Neuronal stem cell (in vitro differentiated cells): ENCODE measurements at regions not wholly inside any gene's neighbourhood (a gene's known extent, or its start where the extent isn't known, plus 50 kb on each side); places are given as distances from the start of the nearest gene placed in this dataset.

Source experiments
- DNase-seq: peaks from one replicate; pipeline ENCODE4 v3.0.0-alpha.2; 2013; ENCODE audit warnings: low spot score
- H2AFZ ChIP-seq: one replicate; pipeline ENCODE4 v1.6.1; 2013; ENCODE audit warnings: mild to moderate bottlenecking, low read length, inconsistent platforms
- H2AK5ac ChIP-seq: 2 replicates; pipeline ENCODE4 v1.6.1; 2013; ENCODE audit warnings: low read depth, mild to moderate bottlenecking, inconsistent platforms, low read length, moderate library complexity, mixed read lengths
- H2BK120ac ChIP-seq: 2 replicates; pipeline ENCODE4 v1.6.1; 2013; ENCODE audit warnings: low read depth, mild to moderate bottlenecking, inconsistent platforms, low read length, moderate library complexity, mixed read lengths
- H2BK12ac ChIP-seq: one replicate; pipeline ENCODE4 v1.6.1; 2013; ENCODE audit warnings: low read length, inconsistent platforms
- H2BK15ac ChIP-seq: 2 replicates; pipeline ENCODE4 v1.6.1; 2013; ENCODE audit warnings: mild to moderate bottlenecking, low read length, inconsistent platforms, mixed read lengths
- H2BK5ac ChIP-seq: one replicate; pipeline ENCODE4 v1.6.1; 2013; ENCODE audit warnings: inconsistent platforms, mild to moderate bottlenecking, low read length, moderate library complexity
- H3K14ac ChIP-seq: one replicate; pipeline ENCODE4 v1.6.1; 2013; ENCODE audit warnings: low read length, inconsistent platforms
- H3K18ac ChIP-seq: 2 replicates; pipeline ENCODE4 v1.6.1; 2013; ENCODE audit warnings: low read length, inconsistent platforms
- H3K23ac ChIP-seq: 2 replicates; pipeline ENCODE4 v1.6.1; 2013; ENCODE audit warnings: low read depth, mild to moderate bottlenecking, mixed read lengths, low read length, inconsistent platforms; ENCODE audit not compliant: poor library complexity
- H3K27ac ChIP-seq: replicated peaks from 3 replicates; pipeline ENCODE4 v1.5.1; 2013; ENCODE audit warnings: low read length, inconsistent platforms
- H3K27me3 ChIP-seq, 3 experiments: 2 replicates each; pipeline ENCODE4 v1.6.1; 2013; ENCODE audit warnings: low read length in 3 of 3, mild to moderate bottlenecking in 2 of 3, inconsistent platforms in 1 of 3, low read depth in 1 of 3, mixed read lengths in 1 of 3, moderate library complexity in 1 of 3; ENCODE audit not compliant: control insufficient read depth in 3 of 3, insufficient read depth in 3 of 3
- H3K36me3 ChIP-seq, 2 donors: replicated peaks in 1 of 2; 2 replicates each; pipeline ENCODE4 v1.6.1; 2013; ENCODE audit warnings: low read length in 2 of 2; ENCODE audit not compliant: control insufficient read depth in 2 of 2, insufficient read depth in 2 of 2
- H3K4ac ChIP-seq: 2 replicates; pipeline ENCODE4 v1.6.1; 2013; ENCODE audit warnings: inconsistent platforms, mild to moderate bottlenecking, low read length, moderate library complexity
- H3K4me1 ChIP-seq, 2 donors: 1 replicate in 1 of 2; 2 replicates in 1 of 2; pipeline ENCODE4 v1.6.1; 2013; ENCODE audit warnings: low read length in 2 of 2, low read depth in 1 of 2; ENCODE audit not compliant: control insufficient read depth in 2 of 2, insufficient read depth in 1 of 2
- H3K4me2 ChIP-seq: one replicate; pipeline ENCODE4 v1.6.1; 2013; ENCODE audit warnings: mild to moderate bottlenecking, low read length, inconsistent platforms; ENCODE audit not compliant: insufficient read depth, poor library complexity, severe bottlenecking
- H3K4me3 ChIP-seq, 2 donors: 2 replicates each; pipeline ENCODE4 v1.5.1; 2013; ENCODE audit warnings: low read length in 2 of 2, mild to moderate bottlenecking in 2 of 2, inconsistent platforms in 1 of 2, moderate library complexity in 1 of 2
- H3K79me1 ChIP-seq: one replicate; pipeline ENCODE4 v1.6.1; 2013; ENCODE audit warnings: low read depth, mild to moderate bottlenecking, inconsistent platforms, low read length, moderate library complexity
- H3K9ac ChIP-seq: one replicate; pipeline ENCODE4 v1.6.1; 2013; ENCODE audit warnings: mild to moderate bottlenecking, low read depth, low read length, inconsistent platforms; ENCODE audit not compliant: poor library complexity
- H3K9me3 ChIP-seq, 2 donors: replicated peaks in 1 of 2; 2 replicates each; pipeline versions ENCODE3 to v1.6.1; 2013; ENCODE audit warnings: low read length in 2 of 2, mild to moderate bottlenecking in 2 of 2, inconsistent platforms in 1 of 2, low read depth in 1 of 2, mixed read lengths in 1 of 2, moderate library complexity in 1 of 2; ENCODE audit not compliant: control insufficient read depth in 2 of 2, insufficient read depth in 1 of 2
- H4K8ac ChIP-seq: one replicate; pipeline ENCODE4 v1.6.1; 2013; ENCODE audit warnings: low read depth, mild to moderate bottlenecking, inconsistent platforms, low read length, moderate library complexity
- H4K91ac ChIP-seq: one replicate; pipeline ENCODE4 v1.6.1; 2013; ENCODE audit warnings: low read length, low read depth, mild to moderate bottlenecking, inconsistent platforms; ENCODE audit not compliant: poor library complexity
- WGBS, 2 donors: extraction: QIAGEN DNeasy Blood & Tissue Kit; methylation state at CpG; one replicate each; pipeline ENCODE4 v1.1.7; 2013; ENCODE audit warnings: missing lambda C conversion rate in 2 of 2, mixed read lengths in 1 of 2; ENCODE audit not compliant: insufficient read length in 2 of 2, insufficient replicate concordance in 1 of 2; ENCODE audit errors: extremely low coverage in 2 of 2; 5-methylcytosine and 5-hydroxymethylcytosine counted together

GRCh38 chr5:143914756-143915155 lies 102.8 kb downstream of the HMHB1 start:
- Histone ChIP-seq H4K8ac (no peak overlapping the region), H2BK120ac (no peak overlapping the region), H3K27me3 (no peaks in the 10 kb centered on the region), H3K79me1 (no peaks in the 10 kb centered on the region), H2BK5ac (no peak overlapping the region), H3K9ac (no peak overlapping the region), H2BK12ac (no peak overlapping the region), H3K4ac (no peak overlapping the region), H3K4me1 (no peaks in the 10 kb centered on the region), H3K14ac (no peak overlapping the region), H2AK5ac (no peak overlapping the region), H3K4me2 (no peak overlapping the region), H3K9me3 (no peaks in the 10 kb centered on the region), H3K4me3 (no peak overlapping the region), H2AFZ (no peak overlapping the region), H3K23ac (no peak overlapping the region), H3K36me3 (no peaks in the 10 kb centered on the region), H3K27ac (no peak overlapping the region), H2BK15ac (no peak overlapping the region), H4K91ac (no peak overlapping the region), H3K18ac (no peak overlapping the region)
- no peak for DNase-seq
- no CpG with 5 or more reads among the region's 1 CpG for WGBS, 2 donors

GRCh38 chr5:143916451-143916850 lies 104.5 kb downstream of the HMHB1 start:
- no peak overlapping the region for H2BK120ac ChIP-seq
- no peaks in the 10 kb centered on the region for H3K79me1 ChIP-seq
- H2AFZ ChIP-seq: no peak overlapping the region
- H3K4me1 ChIP-seq: no peaks in the 10 kb centered on the region
- no peak overlapping the region for H3K4me3 ChIP-seq
- H2BK5ac ChIP-seq: no peak overlapping the region
- H3K27me3 ChIP-seq: no peaks in the 10 kb centered on the region
- H3K23ac ChIP-seq: no peak overlapping the region
- no peak overlapping the region for H3K4ac ChIP-seq
- no peaks in the 10 kb centered on the region for H3K36me3 ChIP-seq
- no peak overlapping the region for H4K91ac ChIP-seq
- no peak overlapping the region for H2BK12ac ChIP-seq
- H3K4me2 ChIP-seq: no peak overlapping the region
- H2BK15ac ChIP-seq: no peak overlapping the region
- H4K8ac ChIP-seq: no peak overlapping the region
- no peak overlapping the region for H3K9ac ChIP-seq
- H3K9me3 ChIP-seq: no peaks in the 10 kb centered on the region
- H3K27ac ChIP-seq: no peak overlapping the region
- no CpG with 5 or more reads among the region's 2 CpGs for WGBS, 2 donors
- no peak overlapping the region for H2AK5ac ChIP-seq
- H3K14ac ChIP-seq: no peak overlapping the region
- no peak overlapping the region for H3K18ac ChIP-seq
- DNase-seq: no peak

- WGBS, 2 donors: no CpG with 5 or more reads among the region's 1 CpG
- H2BK120ac ChIP-seq: no peak overlapping the region
- H3K4me1 ChIP-seq: peaks cover 0 to 1% of the 10 kb centered on the region in 2 donors
- H3K14ac ChIP-seq: no peak overlapping the region
- no peak overlapping the region for H2BK15ac ChIP-seq
- no peak for DNase-seq
- H3K27ac ChIP-seq: no peak overlapping the region
- H3K18ac ChIP-seq: no peak overlapping the region
- H3K79me1 ChIP-seq: no peaks in the 10 kb centered on the region
- H3K4me2 ChIP-seq: no peak overlapping the region
- no peak overlapping the region for H2AK5ac ChIP-seq
- H3K4me3 ChIP-seq: no peak overlapping the region
- no peak overlapping the region for H2AFZ ChIP-seq
- H4K91ac ChIP-seq: no peak overlapping the region
- no peak overlapping the region for H2BK12ac ChIP-seq
- H3K9me3 ChIP-seq: no peaks in the 10 kb centered on the region
- no peaks in the 10 kb centered on the region for H3K27me3 ChIP-seq
- no peak overlapping the region for H2BK5ac ChIP-seq
- no peaks in the 10 kb centered on the region for H3K36me3 ChIP-seq
- H4K8ac ChIP-seq: no peak overlapping the region
- no peak overlapping the region for H3K23ac ChIP-seq
- H3K9ac ChIP-seq: no peak overlapping the region
- no peak overlapping the region for H3K4ac ChIP-seq
Measured at GRCh38 chr5:143918961-143919360, 107.0 kb downstream of the HMHB1 start.

- Histone ChIP-seq H3K9me3 (no peaks in the 10 kb centered on the region), H3K4me1 (peaks cover 0 to 1% of the 10 kb centered on the region in 2 donors), H3K18ac (no peak overlapping the region), H2BK12ac (no peak overlapping the region), H3K4me3 (no peak overlapping the region), H3K14ac (no peak overlapping the region), H4K91ac (no peak overlapping the region), H2BK5ac (no peak overlapping the region), H2BK120ac (no peak overlapping the region), H3K23ac (no peak overlapping the region), H2AK5ac (no peak overlapping the region), H3K4ac (no peak overlapping the region), H3K27me3 (no peaks in the 10 kb centered on the region), H3K9ac (no peak overlapping the region), H3K27ac (no peak overlapping the region), H3K79me1 (no peaks in the 10 kb centered on the region), H4K8ac (no peak overlapping the region), H3K4me2 (no peak overlapping the region), H3K36me3 (no peaks in the 10 kb centered on the region), H2AFZ (no peak overlapping the region), H2BK15ac (no peak overlapping the region)
- DNase-seq: no peak
- no CpG with 5 or more reads among the region's 1 CpG for WGBS, 2 donors
Measured at GRCh38 chr5:143920772-143921171, 108.8 kb downstream of the HMHB1 start.
